ENCODE measurements at regions not wholly inside any gene's neighbourhood (a gene's known extent, or its start where the extent isn't known, plus 50 kb on each side); places are given as distances from the start of the nearest gene placed in this dataset.

- H3K4me3 ChIP-seq (ENCODE audit: low read depth, low read length): no peak overlapping the region
- no peak for TF ChIP-seq MYC (IDR thresholded peaks at IDR 0.05; ENCODE audit: low read depth, low read length)
- no peak for TF ChIP-seq MAX (IDR thresholded peaks at IDR 0.05; ENCODE audit: low read depth, low read length)
- TF ChIP-seq CTCF (IDR thresholded peaks at IDR 0.05; ENCODE audit: low read depth, low read length): no peak
- no peak for TF ChIP-seq POLR2A (IDR thresholded peaks at IDR 0.05; ENCODE audit: extremely low read depth, insufficient read length)
Observed at GRCh38 chr6:92634561-92634960, 784.8 kb downstream of the EPHA7 start.

GRCh38 chr6:92623431-92623830 is 795.9 kb downstream of the EPHA7 start:
- TF ChIP-seq CTCF (IDR thresholded peaks at IDR 0.05; ENCODE audit: low read depth, low read length) (no peak), MYC (IDR thresholded peaks at IDR 0.05; ENCODE audit: low read depth, low read length) (no peak), POLR2A (IDR thresholded peaks at IDR 0.05; ENCODE audit: extremely low read depth, insufficient read length) (no peak)
- no peak overlapping the region for H3K4me3 ChIP-seq (ENCODE audit: low read depth, low read length)
- DNase-seq (ENCODE audit: low read depth): no peak

More at GRCh38 chr6:92634561-92634960, 784.8 kb downstream of the EPHA7 start:
- DNase-seq (ENCODE audit: low read depth): no peak

GRCh38 chr6:92617721-92618120 is 801.6 kb downstream of the EPHA7 start:
- H3K4me3 ChIP-seq (ENCODE audit: low read depth, low read length): no peak overlapping the region
- TF ChIP-seq POLR2A (IDR thresholded peaks at IDR 0.05; ENCODE audit: extremely low read depth, insufficient read length) (no peak), MAX (IDR thresholded peaks at IDR 0.05; ENCODE audit: low read depth, low read length) (no peak), CTCF (IDR thresholded peaks at IDR 0.05; ENCODE audit: low read depth, low read length) (no peak), MYC (IDR thresholded peaks at IDR 0.05; ENCODE audit: low read depth, low read length) (no peak)
- no peak for DNase-seq (ENCODE audit: low read depth)

- TF ChIP-seq POLR2A (IDR thresholded peaks at IDR 0.05; ENCODE audit: extremely low read depth, insufficient read length) (no peak), CTCF (IDR thresholded peaks at IDR 0.05; ENCODE audit: low read depth, low read length) (no peak)
- no peak for DNase-seq (ENCODE audit: low read depth)
- no peak overlapping the region for H3K4me3 ChIP-seq (ENCODE audit: low read depth, low read length)
Observed at GRCh38 chr6:92608751-92609150, 810.6 kb downstream of the EPHA7 start.

GRCh38 chr6:92593201-92593600 is 826.2 kb downstream of the EPHA7 start:
- no peak for TF ChIP-seq POLR2A (IDR thresholded peaks at IDR 0.05; ENCODE audit: extremely low read depth, insufficient read length)
- no peak for TF ChIP-seq MYC (IDR thresholded peaks at IDR 0.05; ENCODE audit: low read depth, low read length)
- no peak for TF ChIP-seq CTCF (IDR thresholded peaks at IDR 0.05; ENCODE audit: low read depth, low read length)
- no peak for TF ChIP-seq MAX (IDR thresholded peaks at IDR 0.05; ENCODE audit: low read depth, low read length)
- no peak for DNase-seq (ENCODE audit: low read depth)
- no peak overlapping the region for H3K4me3 ChIP-seq (ENCODE audit: low read depth, low read length)

- no peak for DNase-seq (ENCODE audit: low read depth)
- no peak overlapping the region for H3K4me3 ChIP-seq (ENCODE audit: low read depth, low read length)
- TF ChIP-seq POLR2A (IDR thresholded peaks at IDR 0.05; ENCODE audit: extremely low read depth, insufficient read length) (no peak), MYC (IDR thresholded peaks at IDR 0.05; ENCODE audit: low read depth, low read length) (no peak), CTCF (IDR thresholded peaks at IDR 0.05; ENCODE audit: low read depth, low read length) (no peak), MAX (IDR thresholded peaks at IDR 0.05; ENCODE audit: low read depth, low read length) (no peak)
Observed at GRCh38 chr6:92589996-92590395, 829.4 kb downstream of the EPHA7 start.
